DOHH2 (cell line): ENCODE measurements at regions not wholly inside any gene's neighbourhood (a gene's known extent, or its start where the extent isn't known, plus 50 kb on each side); places are given as distances from the start of the nearest gene placed in this dataset.

Experiments
- H3F3A ChIP-seq: fragments of 200-600 bp; sonication (generic), shearing (Covaris generic); 2 replicates; pipeline ENCODE4 v1.6.0; 2016; ENCODE audit warnings: antibody characterized with exemption, mild to moderate bottlenecking; ENCODE audit not compliant: control insufficient read depth, insufficient read depth
- H3K27ac ChIP-seq: fragments of 200-600 bp; sonication (generic); 2 replicates; pipeline ENCODE4 v1.5.1; 2014; ENCODE audit warnings: low read depth, mild to moderate bottlenecking, low read length, moderate library complexity
- H3K27me3 ChIP-seq: fragments of 200-600 bp; sonication (generic); 2 replicates; pipeline ENCODE4 v1.6.1; 2014; ENCODE audit warnings: mild to moderate bottlenecking, low read length, mixed read lengths; ENCODE audit not compliant: control insufficient read depth
- H3K36me3 ChIP-seq: fragments of 200-600 bp; sonication (generic); 2 replicates; pipeline ENCODE4 v1.6.1; 2014; ENCODE audit warnings: mild to moderate bottlenecking, low read length, moderate library complexity, mixed read lengths; ENCODE audit not compliant: control insufficient read depth
- H3K4me1 ChIP-seq: fragments of 200-600 bp; sonication (generic); 2 replicates; pipeline ENCODE4 v1.6.1; 2014; ENCODE audit warnings: mild to moderate bottlenecking, low read length, mixed read lengths; ENCODE audit not compliant: control insufficient read depth
- H3K4me2 ChIP-seq: fragments of 200-600 bp; sonication (generic); 2 replicates; pipeline ENCODE4 v1.6.0; 2014; ENCODE audit warnings: mild to moderate bottlenecking, low read length, moderate library complexity
- H3K4me3 ChIP-seq: fragments of 200-600 bp; sonication (generic); 2 replicates; pipeline ENCODE4 v1.5.1; 2014; ENCODE audit warnings: mild to moderate bottlenecking, low read length, mixed read lengths
- H3K79me2 ChIP-seq: fragments of 200-600 bp; sonication (generic); 2 replicates; pipeline ENCODE4 v1.6.1; 2014; ENCODE audit warnings: mild to moderate bottlenecking, low read length, mixed read lengths; ENCODE audit not compliant: control insufficient read depth
- H3K9me2 ChIP-seq: fragments of 200-600 bp; sonication (generic); replicated peaks from 2 replicates; pipeline ENCODE4 v1.6.1; 2014; ENCODE audit warnings: mild to moderate bottlenecking, low read length, mixed read lengths; ENCODE audit not compliant: control insufficient read depth
- H3K9me3 ChIP-seq: fragments of 200-600 bp; sonication (generic); 2 replicates; pipeline ENCODE4 v1.6.1; 2014; ENCODE audit warnings: antibody characterized with exemption, low read length, mixed read lengths; ENCODE audit not compliant: control insufficient read depth, insufficient read depth
- H4K20me1 ChIP-seq: fragments of 200-600 bp; sonication (generic); 2 replicates; pipeline ENCODE4 v1.6.0; 2014; ENCODE audit warnings: low read depth, mild to moderate bottlenecking, antibody characterized with exemption, low read length, moderate library complexity; ENCODE audit not compliant: control insufficient read depth, insufficient read depth
- EZH2phosphoT487 ChIP-seq: fragments of 200-600 bp; sonication (generic); IDR thresholded peaks from 2 replicates; pipeline ENCODE4 v1.6.1; 2017; ENCODE audit warnings: borderline replicate concordance, mild to moderate bottlenecking, antibody characterized with exemption, low read length, moderate library complexity, mixed read lengths
- TF ChIP-seq, protein P1 (sequence below): fragments of 200-600 bp; sonication (generic); IDR thresholded peaks from one replicate; pipeline ENCODE4 v1.5.1; 2014; ENCODE audit warnings: antibody characterized with exemption, mild to moderate bottlenecking, low read depth, low read length; ENCODE audit not compliant: poor library complexity, severe bottlenecking

DNA sequence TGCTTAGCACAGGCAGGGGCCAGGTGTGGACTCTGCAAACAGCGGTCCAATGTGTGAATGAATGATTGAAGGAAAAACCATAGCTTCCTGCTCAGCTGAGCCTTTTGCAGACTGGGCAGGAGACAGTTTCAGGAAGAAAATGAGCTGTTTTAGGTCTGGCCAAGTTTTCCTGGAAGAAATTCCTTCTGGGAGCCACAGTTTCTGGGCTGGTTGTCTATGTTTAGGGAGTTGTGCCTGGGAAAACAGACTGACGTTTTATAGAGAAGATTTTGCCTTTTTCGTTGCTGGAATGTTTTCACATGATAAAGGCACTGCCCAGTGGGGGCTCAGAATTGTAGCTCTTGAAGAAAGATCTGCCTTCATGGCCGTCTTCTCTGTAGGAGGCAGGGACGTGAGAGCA is 255.1 kb downstream of the CCSER2 start:
- Histone ChIP-seq H3K4me3 (no peak overlapping the region), H3K4me1 (no peaks in the 10 kb centered on the region), H3F3A (no peaks in the 10 kb centered on the region), H3K9me3 (no peaks in the 10 kb centered on the region), H3K79me2 (no peaks in the 10 kb centered on the region), H3K27ac (no peak overlapping the region), H3K36me3 (no peaks in the 10 kb centered on the region), H3K27me3 (no peaks in the 10 kb centered on the region; the same call in 1 of the 2 replicates), H4K20me1 (no peaks in the 10 kb centered on the region), H3K9me2 (no peaks in the 10 kb centered on the region), H3K4me2 (no peak overlapping the region)
- TF ChIP-seq, protein P1, sequence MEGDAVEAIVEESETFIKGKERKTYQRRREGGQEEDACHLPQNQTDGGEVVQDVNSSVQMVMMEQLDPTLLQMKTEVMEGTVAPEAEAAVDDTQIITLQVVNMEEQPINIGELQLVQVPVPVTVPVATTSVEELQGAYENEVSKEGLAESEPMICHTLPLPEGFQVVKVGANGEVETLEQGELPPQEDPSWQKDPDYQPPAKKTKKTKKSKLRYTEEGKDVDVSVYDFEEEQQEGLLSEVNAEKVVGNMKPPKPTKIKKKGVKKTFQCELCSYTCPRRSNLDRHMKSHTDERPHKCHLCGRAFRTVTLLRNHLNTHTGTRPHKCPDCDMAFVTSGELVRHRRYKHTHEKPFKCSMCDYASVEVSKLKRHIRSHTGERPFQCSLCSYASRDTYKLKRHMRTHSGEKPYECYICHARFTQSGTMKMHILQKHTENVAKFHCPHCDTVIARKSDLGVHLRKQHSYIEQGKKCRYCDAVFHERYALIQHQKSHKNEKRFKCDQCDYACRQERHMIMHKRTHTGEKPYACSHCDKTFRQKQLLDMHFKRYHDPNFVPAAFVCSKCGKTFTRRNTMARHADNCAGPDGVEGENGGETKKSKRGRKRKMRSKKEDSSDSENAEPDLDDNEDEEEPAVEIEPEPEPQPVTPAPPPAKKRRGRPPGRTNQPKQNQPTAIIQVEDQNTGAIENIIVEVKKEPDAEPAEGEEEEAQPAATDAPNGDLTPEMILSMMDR: no peak
- TF ChIP-seq EZH2phosphoT487: no peak

DNA sequence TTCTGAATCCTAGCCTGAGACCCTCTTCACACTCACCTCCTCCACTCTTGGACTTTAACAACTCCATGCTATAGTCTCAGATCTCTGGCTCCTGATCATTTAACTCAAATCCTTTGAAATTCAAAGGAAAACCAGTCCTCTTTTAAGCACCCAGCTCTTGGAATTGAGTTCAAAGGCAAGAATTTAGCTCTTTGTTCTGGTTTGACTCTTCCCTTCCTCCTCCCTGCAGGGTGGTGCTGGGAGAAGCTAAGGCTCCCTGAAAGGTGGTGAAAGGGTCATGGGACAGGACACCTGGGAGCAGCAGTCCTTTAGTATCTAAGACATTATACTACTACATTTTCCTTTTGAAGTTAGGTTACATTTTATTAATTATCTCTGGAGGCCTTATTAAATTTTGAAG is 259.4 kb downstream of the CCSER2 start:
- no peaks in the 10 kb centered on the region for H3F3A ChIP-seq
- H3K4me1 ChIP-seq: no peaks in the 10 kb centered on the region
- H3K4me3 ChIP-seq: no peak overlapping the region
- H4K20me1 ChIP-seq: no peaks in the 10 kb centered on the region
- no peak overlapping the region for H3K4me2 ChIP-seq
- no peaks in the 10 kb centered on the region for H3K36me3 ChIP-seq
- H3K9me2 ChIP-seq: no peaks in the 10 kb centered on the region
- TF ChIP-seq, protein P1: no peak
- no peaks in the 10 kb centered on the region for H3K9me3 ChIP-seq
- no peak overlapping the region for H3K27ac ChIP-seq
- no peaks in the 10 kb centered on the region for H3K27me3 ChIP-seq
- no peaks in the 10 kb centered on the region for H3K79me2 ChIP-seq

DNA sequence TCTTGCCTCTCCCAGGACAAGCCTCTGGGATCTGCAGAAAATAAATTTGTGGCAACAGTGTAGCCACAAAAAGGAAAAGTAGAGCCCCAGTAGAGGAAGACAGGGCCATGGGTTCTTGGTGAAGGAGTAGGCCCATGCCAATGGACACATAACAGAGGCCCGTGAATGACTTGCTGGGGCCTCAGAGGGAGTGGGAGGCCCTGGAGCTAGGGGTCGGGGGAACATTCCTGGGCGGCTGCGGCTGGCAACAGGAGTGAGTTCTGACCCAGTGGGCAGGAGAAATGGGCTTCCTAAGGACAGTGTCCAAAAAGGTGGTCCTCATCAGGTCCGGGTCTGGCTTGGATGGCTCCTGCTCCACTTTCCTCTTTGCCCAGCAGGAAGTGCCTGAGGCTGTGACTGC is 260.0 kb downstream of the CCSER2 start:
- no peaks in the 10 kb centered on the region for H3K9me3 ChIP-seq
- H3F3A ChIP-seq: no peaks in the 10 kb centered on the region
- no peaks in the 10 kb centered on the region for H3K36me3 ChIP-seq
- no peak overlapping the region for H3K4me3 ChIP-seq
- H3K79me2 ChIP-seq: no peaks in the 10 kb centered on the region
- H3K27ac ChIP-seq: no peak overlapping the region
- H3K4me2 ChIP-seq: no peak overlapping the region
- TF ChIP-seq, protein P1: no peak
- TF ChIP-seq EZH2phosphoT487: no peak
- H3K27me3 ChIP-seq: no peaks in the 10 kb centered on the region
- no peaks in the 10 kb centered on the region for H4K20me1 ChIP-seq
- H3K9me2 ChIP-seq: no peaks in the 10 kb centered on the region
- no peaks in the 10 kb centered on the region for H3K4me1 ChIP-seq

DNA sequence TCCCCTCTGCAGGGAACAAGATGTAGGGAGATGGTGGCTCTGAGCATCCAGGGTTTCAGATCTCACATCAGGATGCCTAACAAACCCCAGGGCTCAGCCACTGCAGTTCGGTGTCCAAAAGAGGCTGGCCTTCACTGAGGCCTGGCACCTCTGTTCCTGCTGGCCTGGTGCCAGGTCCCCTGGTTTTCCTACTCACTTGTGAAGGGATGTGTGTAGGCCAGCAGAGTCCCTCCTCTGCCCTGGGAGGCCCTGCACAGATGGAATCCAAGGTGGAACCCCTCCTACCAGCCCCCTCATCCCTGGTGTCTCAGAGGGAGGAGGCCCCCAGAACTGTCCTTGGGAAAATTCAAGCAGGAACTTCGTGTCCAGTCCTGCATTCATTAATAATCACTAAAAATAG is 260.6 kb downstream of the CCSER2 start:
- no peak overlapping the region for H3K27ac ChIP-seq
- H3K36me3 ChIP-seq: no peaks in the 10 kb centered on the region
- no peaks in the 10 kb centered on the region for H4K20me1 ChIP-seq
- no peaks in the 10 kb centered on the region for H3F3A ChIP-seq
- H3K9me3 ChIP-seq: no peaks in the 10 kb centered on the region
- H3K27me3 ChIP-seq: no peaks in the 10 kb centered on the region
- no peak overlapping the region for H3K4me3 ChIP-seq
- no peaks in the 10 kb centered on the region for H3K79me2 ChIP-seq
- H3K4me1 ChIP-seq: no peaks in the 10 kb centered on the region
- TF ChIP-seq EZH2phosphoT487: no peak
- TF ChIP-seq, protein P1: no peak
- no peak overlapping the region for H3K4me2 ChIP-seq
- no peaks in the 10 kb centered on the region for H3K9me2 ChIP-seq
